ENCODE measurements at regions not wholly inside any gene's neighbourhood (a gene's known extent, or its start where the extent isn't known, plus 50 kb on each side); places are given as distances from the start of the nearest gene placed in this dataset.

DNA sequence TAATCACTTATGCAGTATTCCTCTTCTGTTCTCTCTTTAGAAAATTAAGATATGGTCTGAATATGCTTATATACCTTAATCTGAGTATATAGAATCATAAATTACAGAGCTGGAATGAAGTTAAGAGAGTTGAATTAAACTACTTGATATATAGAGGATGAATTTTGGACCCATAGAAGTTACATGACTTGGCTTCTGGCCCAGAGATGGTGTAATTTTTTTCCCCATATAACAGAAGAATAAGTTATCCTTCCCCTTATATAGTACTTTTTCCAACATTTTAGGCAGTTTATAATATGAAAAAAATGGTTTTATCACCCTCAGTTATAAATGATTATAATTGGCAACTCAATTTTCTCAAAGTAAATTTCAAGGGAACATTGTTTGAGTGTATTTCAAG lies 616.3 kb downstream of the TBC1D4 start:
- Histone ChIP-seq H3K36me3 (replicated peaks in 1 of 2; ENCODE audit: control insufficient read depth in 1 of 2, insufficient read depth in 2 of 2, low read length in 2 of 2) (no peaks in the 10 kb centered on the region), H3K4me2 (replicated peaks; ENCODE audit: extremely low read depth, low read length, poor library complexity, severe bottlenecking) (no peak overlapping the region), H3K27me3 (ENCODE audit: control insufficient read depth in 2 of 2, insufficient read depth in 2 of 2, low read length in 2 of 2) (no peaks in the 10 kb centered on the region), H3K9me3 (replicated peaks in 1 of 2; ENCODE audit: control insufficient read depth in 1 of 2, insufficient read depth in 1 of 2, low read length in 2 of 2) (peaks cover 3 to 14% of the 10 kb centered on the region in 2 donors), H2AFZ (ENCODE audit: insufficient read depth, low read depth, low read length, poor library complexity, severe bottlenecking) (no peak overlapping the region), H4K20me1 (ENCODE audit: insufficient read depth, low read length) (no peaks in the 10 kb centered on the region), H3K4me1 (ENCODE audit: control insufficient read depth in 1 of 2, insufficient read depth in 2 of 2, low read length in 2 of 2) (no peaks in the 10 kb centered on the region), H3K79me2 (ENCODE audit: insufficient read depth, low read length) (no peaks in the 10 kb centered on the region), H3K9ac (ENCODE audit: insufficient read depth, low read length, poor library complexity, severe bottlenecking) (no peak overlapping the region), H3K27ac (ENCODE audit: low read depth in 1 of 2, low read length in 2 of 2) (no peak overlapping the region), H3K4me3 (replicated peaks in 1 of 3; ENCODE audit: low read depth in 2 of 3, low read length in 3 of 3) (no peak overlapping the region)
- Mint-ChIP-seq H3K4me3 (no peak overlapping the region), H3K36me3 (no peaks in the 10 kb centered on the region), H3K4me1 (no peaks in the 10 kb centered on the region), H3K27me3 (ENCODE audit: low read depth in 3 of 3) (no peaks in the 10 kb centered on the region), H3K27ac (no peak overlapping the region), H3K9me3 (peaks cover 3 to 17% (median 5%) of the 10 kb centered on the region in 7 donors)
- intact Hi-C loops (cut with micrococcal nuclease) = no loop called here
- no peak for DNase-seq
- TF ChIP-seq, protein P1, sequence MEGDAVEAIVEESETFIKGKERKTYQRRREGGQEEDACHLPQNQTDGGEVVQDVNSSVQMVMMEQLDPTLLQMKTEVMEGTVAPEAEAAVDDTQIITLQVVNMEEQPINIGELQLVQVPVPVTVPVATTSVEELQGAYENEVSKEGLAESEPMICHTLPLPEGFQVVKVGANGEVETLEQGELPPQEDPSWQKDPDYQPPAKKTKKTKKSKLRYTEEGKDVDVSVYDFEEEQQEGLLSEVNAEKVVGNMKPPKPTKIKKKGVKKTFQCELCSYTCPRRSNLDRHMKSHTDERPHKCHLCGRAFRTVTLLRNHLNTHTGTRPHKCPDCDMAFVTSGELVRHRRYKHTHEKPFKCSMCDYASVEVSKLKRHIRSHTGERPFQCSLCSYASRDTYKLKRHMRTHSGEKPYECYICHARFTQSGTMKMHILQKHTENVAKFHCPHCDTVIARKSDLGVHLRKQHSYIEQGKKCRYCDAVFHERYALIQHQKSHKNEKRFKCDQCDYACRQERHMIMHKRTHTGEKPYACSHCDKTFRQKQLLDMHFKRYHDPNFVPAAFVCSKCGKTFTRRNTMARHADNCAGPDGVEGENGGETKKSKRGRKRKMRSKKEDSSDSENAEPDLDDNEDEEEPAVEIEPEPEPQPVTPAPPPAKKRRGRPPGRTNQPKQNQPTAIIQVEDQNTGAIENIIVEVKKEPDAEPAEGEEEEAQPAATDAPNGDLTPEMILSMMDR (IDR thresholded peaks at IDR 0.05) = no peak

DNA sequence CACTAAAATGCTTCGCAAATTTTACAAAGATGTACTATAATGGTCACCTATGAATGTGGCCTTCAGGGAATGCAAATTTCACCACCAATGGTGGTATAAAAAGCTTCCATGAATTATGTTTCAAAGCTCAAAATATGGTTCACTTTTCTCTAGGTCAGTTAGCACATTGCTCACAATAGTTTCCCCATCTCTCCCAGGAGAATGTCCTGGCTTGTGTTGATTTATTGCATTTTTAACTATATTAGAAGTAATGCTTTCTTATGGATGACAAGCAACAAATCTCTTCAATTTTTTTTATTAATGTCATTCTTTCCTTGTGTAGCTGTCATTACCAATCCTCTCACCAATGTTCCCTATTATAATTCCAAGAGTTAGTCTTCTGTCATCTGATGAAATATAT lies 621.2 kb downstream of the TBC1D4 start:
- H3K4me3 ChIP-seq (replicated peaks in 1 of 3; ENCODE audit: low read depth in 2 of 3, low read length in 3 of 3) = no peak overlapping the region
- H3K36me3 ChIP-seq (replicated peaks in 1 of 2; ENCODE audit: control insufficient read depth in 1 of 2, insufficient read depth in 2 of 2, low read length in 2 of 2) = no peaks in the 10 kb centered on the region
- no peaks in the 10 kb centered on the region for H3K4me1 ChIP-seq (ENCODE audit: control insufficient read depth in 1 of 2, insufficient read depth in 2 of 2, low read length in 2 of 2)
- Mint-ChIP-seq H3K9me3 (peaks cover 0 to 6% (median 4%) of the 10 kb centered on the region in 7 donors), H3K27me3 (ENCODE audit: low read depth in 3 of 3) (no peaks in the 10 kb centered on the region), H3K36me3 (no peaks in the 10 kb centered on the region), H3K27ac (no peak overlapping the region), H3K4me3 (no peak overlapping the region), H3K4me1 (no peaks in the 10 kb centered on the region)
- TF ChIP-seq, protein P1 (IDR thresholded peaks at IDR 0.05) = no peak
- no peak overlapping the region for H3K27ac ChIP-seq (ENCODE audit: low read depth in 1 of 2, low read length in 2 of 2)
- no peaks in the 10 kb centered on the region for H3K27me3 ChIP-seq (ENCODE audit: control insufficient read depth in 2 of 2, insufficient read depth in 2 of 2, low read length in 2 of 2)
- H4K20me1 ChIP-seq (ENCODE audit: insufficient read depth, low read length) = no peaks in the 10 kb centered on the region
- H3K9ac ChIP-seq (ENCODE audit: insufficient read depth, low read length, poor library complexity, severe bottlenecking) = no peak overlapping the region
- H3K9me3 ChIP-seq (replicated peaks in 1 of 2; ENCODE audit: control insufficient read depth in 1 of 2, insufficient read depth in 1 of 2, low read length in 2 of 2) = peaks cover 0 to 2% of the 10 kb centered on the region in 2 donors
- no peak for DNase-seq
- no peak overlapping the region for H3K4me2 ChIP-seq (replicated peaks; ENCODE audit: extremely low read depth, low read length, poor library complexity, severe bottlenecking)
- H2AFZ ChIP-seq (ENCODE audit: insufficient read depth, low read depth, low read length, poor library complexity, severe bottlenecking) = no peak overlapping the region
- WGBS (ENCODE audit: insufficient coverage) = no CpG with 5 or more reads among the region's 1 CpG
- H3K79me2 ChIP-seq (ENCODE audit: insufficient read depth, low read length) = no peaks in the 10 kb centered on the region
- intact Hi-C loops (cut with micrococcal nuclease) = no loop called here

All from CD14-positive monocyte (primary cell).